IMR-90 (cell line): ENCODE measurements at regions not wholly inside any gene's neighbourhood (a gene's known extent, or its start where the extent isn't known, plus 50 kb on each side); places are given as distances from the start of the nearest gene placed in this dataset.

Experiments
- ATAC-seq: fragments of 200-7000 bp; cut with Tn5 transposase; 2 replicates; pipeline ENCODE4 v1.9.1; 2020; ENCODE audit warnings: low read depth, mild to moderate bottlenecking, moderate library complexity
- BruUV-seq: library from RNA; stranded (reverse); fragments of 400-500 nt; replicated peaks from 2 replicates; lab custom pipeline; 2021; lab: Mats Ljungman, UMichigan
- CTCF ChIA-PET: fragments of 300-600 bp; formaldehyde crosslinking; extraction: SDS; loops from one replicate; lab custom pipeline; 2021; ENCODE audit warnings: antibody characterized with exemption; lab: Yijun Ruan, JAX
- POLR2A ChIA-PET: fragments of 300-600 bp; sonication (Branson Sonifier 250); formaldehyde crosslinking; loops from one replicate; lab custom pipeline; 2022; ENCODE audit warnings: antibody characterized with exemption; ENCODE audit not compliant: unreplicated experiment; lab: Charles Lee
- DNase-seq: peaks from one replicate; pipeline ENCODE4 v3.0.0; 2013
- H2AFZ ChIP-seq: replicated peaks from 2 replicates; pipeline ENCODE3; 2013; ENCODE audit warnings: low read length, mild to moderate bottlenecking; ENCODE audit not compliant: poor library complexity
- H2AK5ac ChIP-seq: 2 replicates; pipeline ENCODE4 v1.6.1; 2013; ENCODE audit warnings: low read depth, low read length, inconsistent platforms
- H2AK9ac ChIP-seq: replicated peaks from 2 replicates; pipeline ENCODE3; 2013; ENCODE audit warnings: mild to moderate bottlenecking, low read depth, low read length, moderate library complexity; ENCODE audit not compliant: poor library complexity
- H2BK120ac ChIP-seq: 2 replicates; pipeline ENCODE4 v1.6.1; 2013; ENCODE audit warnings: low read depth, low read length, inconsistent platforms
- H2BK15ac ChIP-seq: 3 replicates; pipeline ENCODE4 v1.6.1; 2013; ENCODE audit warnings: low read depth, low read length, inconsistent platforms
- H2BK20ac ChIP-seq: 2 replicates; pipeline ENCODE4 v1.6.1; 2013; ENCODE audit warnings: low read depth, mild to moderate bottlenecking, inconsistent platforms, low read length, moderate library complexity
- H2BK5ac ChIP-seq: 2 replicates; pipeline ENCODE4 v1.6.1; 2013; ENCODE audit warnings: mild to moderate bottlenecking, low read depth, low read length, inconsistent platforms; ENCODE audit not compliant: poor library complexity, severe bottlenecking
- H3K14ac ChIP-seq: replicated peaks from 2 replicates; pipeline ENCODE4 v1.6.1; 2013; ENCODE audit warnings: low read depth, low read length, inconsistent platforms
- H3K18ac ChIP-seq: 2 replicates; pipeline ENCODE4 v1.6.1; 2013; ENCODE audit warnings: low read depth, low read length, control low read depth
- H3K23ac ChIP-seq: 2 replicates; pipeline ENCODE4 v1.6.1; 2013; ENCODE audit warnings: low read depth, low read length, inconsistent platforms
- H3K27ac ChIP-seq: 2 replicates; pipeline ENCODE4 v1.5.1; 2013; ENCODE audit warnings: mild to moderate bottlenecking, control low read depth, low read length; ENCODE audit not compliant: insufficient read depth
- H3K27me3 ChIP-seq: 2 replicates; pipeline ENCODE4 v1.6.1; 2013; ENCODE audit warnings: low read length; ENCODE audit not compliant: control insufficient read depth, insufficient read depth
- H3K36me3 ChIP-seq: 2 replicates; pipeline ENCODE4 v1.6.1; 2013; ENCODE audit warnings: low read length, mixed read lengths; ENCODE audit not compliant: control insufficient read depth, insufficient read depth
- H3K4ac ChIP-seq: 2 replicates; pipeline ENCODE4 v1.6.1; 2013; ENCODE audit warnings: low read depth, low read length, inconsistent platforms
- H3K4me1 ChIP-seq: 2 replicates; pipeline ENCODE4 v1.6.1; 2013; ENCODE audit warnings: low read length, mixed read lengths; ENCODE audit not compliant: control insufficient read depth, insufficient read depth
- H3K4me2 ChIP-seq: 2 replicates; pipeline ENCODE4 v1.6.1; 2013; ENCODE audit warnings: low read depth, mild to moderate bottlenecking, control low read depth, low read length, moderate library complexity
- H3K4me3 ChIP-seq: 2 replicates; pipeline ENCODE4 v1.5.1; 2013; ENCODE audit warnings: low read depth, mild to moderate bottlenecking, control low read depth, low read length, moderate library complexity; ENCODE audit not compliant: insufficient read depth
- H3K56ac ChIP-seq: 2 replicates; pipeline ENCODE4 v1.6.1; 2013; ENCODE audit warnings: low read length, inconsistent platforms; ENCODE audit not compliant: insufficient read depth; ENCODE audit errors: extremely low read depth
- H3K79me1 ChIP-seq, 2 experiments: 2 replicates each; pipeline ENCODE4 v1.6.1; 2013; ENCODE audit warnings: low read length in 2 of 2, inconsistent platforms in 1 of 2, low read depth in 1 of 2
- H3K9ac ChIP-seq: 2 replicates; pipeline ENCODE4 v1.6.1; 2013; ENCODE audit warnings: low read depth, low read length, control low read depth
- H3K9me1 ChIP-seq: 2 replicates; pipeline ENCODE4 v1.6.1; 2013; ENCODE audit warnings: low read length, inconsistent platforms; ENCODE audit not compliant: insufficient read depth
- H3K9me3 ChIP-seq: 2 replicates; pipeline ENCODE4 v1.6.1; 2013; ENCODE audit warnings: low read length; ENCODE audit not compliant: control insufficient read depth, insufficient read depth
- H4K20me1 ChIP-seq: 2 replicates; pipeline ENCODE4 v1.6.1; 2013; ENCODE audit warnings: low read length, inconsistent platforms; ENCODE audit not compliant: insufficient read depth
- H4K5ac ChIP-seq: 2 replicates; pipeline ENCODE4 v1.6.1; 2013; ENCODE audit warnings: mild to moderate bottlenecking, low read depth, low read length, control low read depth
- H4K8ac ChIP-seq, 2 experiments: 2 replicates each; pipeline ENCODE4 v1.6.1; 2013; ENCODE audit warnings: low read depth in 2 of 2, low read length in 2 of 2, control low read depth in 1 of 2, inconsistent platforms in 1 of 2
- H4K91ac ChIP-seq: 2 replicates; pipeline ENCODE4 v1.6.1; 2013; ENCODE audit warnings: low read depth, low read length, inconsistent platforms; ENCODE audit not compliant: insufficient read depth
- CHD1 ChIP-seq: IDR thresholded peaks from 2 replicates; pipeline ENCODE4 v1.6.1; 2012; ENCODE audit warnings: low read depth, low read length, improper control_type of control experiment
- FOS ChIP-seq: fragments of 150-350 bp; IDR thresholded peaks from 2 replicates; pipeline ENCODE4 v1.6.1; 2016; ENCODE audit warnings: low read depth, low read length
- MAFK ChIP-seq: IDR thresholded peaks from 2 replicates; pipeline ENCODE4 v1.6.1; 2012; ENCODE audit warnings: low read depth, low read length, improper control_type of control experiment
- MAZ ChIP-seq: IDR thresholded peaks from 2 replicates; pipeline ENCODE4 v1.6.1; 2012; ENCODE audit warnings: low read depth, mild to moderate bottlenecking, low read length, improper control_type of control experiment, moderate library complexity, borderline replicate concordance
- MXI1 ChIP-seq: IDR thresholded peaks from 2 replicates; pipeline ENCODE4 v1.6.1; 2012; ENCODE audit warnings: low read depth, mild to moderate bottlenecking, low read length, moderate library complexity, borderline replicate concordance
- NFE2L2 ChIP-seq: fragments of 150-350 bp; IDR thresholded peaks from 2 replicates; pipeline ENCODE4 v1.6.1; 2016; ENCODE audit warnings: low read depth, mild to moderate bottlenecking, low read length
- POLR2A ChIP-seq: IDR thresholded peaks from 2 replicates; pipeline ENCODE4 v1.6.1; 2012; ENCODE audit warnings: mild to moderate bottlenecking, low read depth, low read length
- RFX5 ChIP-seq: IDR thresholded peaks from 2 replicates; pipeline ENCODE4 v1.8.0; 2012; ENCODE audit warnings: low read depth, mild to moderate bottlenecking, low read length, moderate library complexity
- USF2 ChIP-seq: fragments of 150-350 bp; IDR thresholded peaks from 2 replicates; pipeline ENCODE4 v1.6.1; 2017; ENCODE audit warnings: mild to moderate bottlenecking, antibody characterized with exemption, low read length, low read depth
- dilution Hi-C: fragments of 300-500 bp; cut with HindIII; formaldehyde crosslinking; loops from one replicate; pipeline ENCODE4 v1.14.3; 2018; ENCODE audit warnings: low sequenced_read_pairs; ENCODE audit not compliant: unreplicated experiment
- in situ Hi-C: fragments of 300-500 bp; cut with MboI; formaldehyde crosslinking; loops from 3 replicates; pipeline ENCODE4 v1.14.3; 2019; ENCODE audit warnings: low sequenced_read_pairs, inconsistent platforms, mixed read lengths
- intact Hi-C: fragments of 100-400 bp; cut with micrococcal nuclease; formaldehyde crosslinking; loops from 2 replicates; pipeline ENCODE4 v1.10.0; 2022
- TF ChIP-seq, protein P1 (sequence below): fragments of 150-350 bp; IDR thresholded peaks from 2 replicates; pipeline ENCODE4 v1.6.1; 2016; ENCODE audit warnings: low read depth, mild to moderate bottlenecking, low read length, moderate library complexity, borderline replicate concordance
- TF ChIP-seq, protein P2 (sequence below): conservative IDR thresholded peaks from 2 replicates; pipeline ENCODE4 v1.5.1; 2012; ENCODE audit warnings: mild to moderate bottlenecking, low read depth, low read length, improper control_type of control experiment

DNA sequence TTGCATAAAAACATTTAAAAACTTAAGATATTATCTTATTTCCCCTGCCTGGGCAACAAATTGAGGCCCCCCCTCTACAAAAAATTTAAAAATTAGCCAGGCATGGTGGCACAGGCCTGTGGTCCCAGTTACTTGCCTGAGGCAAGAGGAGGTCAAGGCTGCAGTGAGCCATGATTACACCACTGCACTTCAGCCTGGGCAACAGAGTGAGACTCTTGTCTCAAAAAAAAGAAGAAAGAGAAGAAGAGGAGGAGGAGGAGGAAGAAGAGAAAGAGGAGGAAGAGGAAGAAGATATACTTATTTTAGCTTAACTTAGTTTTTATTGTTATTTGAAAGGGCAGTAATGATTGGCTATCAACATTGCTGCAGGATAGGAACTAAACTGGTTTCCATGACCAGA, 73.8 kb upstream of the IPO9 start:
- ATAC-seq (no peak), DNase-seq (no peak)
- H3K56ac ChIP-seq: no peak overlapping the region
- dilution Hi-C loops: no loop called here
- H3K79me1 ChIP-seq: peaks cover 44 to 88% of the 10 kb centered on the region in 2 experiments
- H4K91ac ChIP-seq: no peak overlapping the region
- H3K36me3 ChIP-seq: no peaks in the 10 kb centered on the region
- peaks cover 48% of the 10 kb centered on the region; the same call in 1 of the 2 replicates for H4K20me1 ChIP-seq
- H3K27ac ChIP-seq: no peak overlapping the region
- intact Hi-C loops: no loop called here
- H3K9me3 ChIP-seq: no peaks in the 10 kb centered on the region
- no peak overlapping the region for H2BK5ac ChIP-seq
- H2BK120ac ChIP-seq: no peak overlapping the region
- no peak overlapping the region for H2BK20ac ChIP-seq
- H3K4me2 ChIP-seq: no peak overlapping the region
- peaks cover 24% of the 10 kb centered on the region for H3K9me1 ChIP-seq
- BruUV-seq: no TSS peak
- no peak overlapping the region for H2AK9ac ChIP-seq
- no peak overlapping the region for H2AFZ ChIP-seq
- no peak overlapping the region for H3K23ac ChIP-seq
- H2BK15ac ChIP-seq: no peak overlapping the region
- no peak overlapping the region for H3K4me3 ChIP-seq
- in situ Hi-C loops: no loop called here
- TF ChIP-seq, protein P1, sequence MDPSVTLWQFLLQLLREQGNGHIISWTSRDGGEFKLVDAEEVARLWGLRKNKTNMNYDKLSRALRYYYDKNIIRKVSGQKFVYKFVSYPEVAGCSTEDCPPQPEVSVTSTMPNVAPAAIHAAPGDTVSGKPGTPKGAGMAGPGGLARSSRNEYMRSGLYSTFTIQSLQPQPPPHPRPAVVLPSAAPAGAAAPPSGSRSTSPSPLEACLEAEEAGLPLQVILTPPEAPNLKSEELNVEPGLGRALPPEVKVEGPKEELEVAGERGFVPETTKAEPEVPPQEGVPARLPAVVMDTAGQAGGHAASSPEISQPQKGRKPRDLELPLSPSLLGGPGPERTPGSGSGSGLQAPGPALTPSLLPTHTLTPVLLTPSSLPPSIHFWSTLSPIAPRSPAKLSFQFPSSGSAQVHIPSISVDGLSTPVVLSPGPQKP: no peak
- no peak for TF ChIP-seq CHD1
- no peak for TF ChIP-seq POLR2A
- no peak for TF ChIP-seq MAFK
- TF ChIP-seq MAZ: no peak
- no peak for TF ChIP-seq NFE2L2
- TF ChIP-seq RFX5: no peak
- no peak for TF ChIP-seq MXI1
- no peak for TF ChIP-seq FOS
- TF ChIP-seq, protein P2, sequence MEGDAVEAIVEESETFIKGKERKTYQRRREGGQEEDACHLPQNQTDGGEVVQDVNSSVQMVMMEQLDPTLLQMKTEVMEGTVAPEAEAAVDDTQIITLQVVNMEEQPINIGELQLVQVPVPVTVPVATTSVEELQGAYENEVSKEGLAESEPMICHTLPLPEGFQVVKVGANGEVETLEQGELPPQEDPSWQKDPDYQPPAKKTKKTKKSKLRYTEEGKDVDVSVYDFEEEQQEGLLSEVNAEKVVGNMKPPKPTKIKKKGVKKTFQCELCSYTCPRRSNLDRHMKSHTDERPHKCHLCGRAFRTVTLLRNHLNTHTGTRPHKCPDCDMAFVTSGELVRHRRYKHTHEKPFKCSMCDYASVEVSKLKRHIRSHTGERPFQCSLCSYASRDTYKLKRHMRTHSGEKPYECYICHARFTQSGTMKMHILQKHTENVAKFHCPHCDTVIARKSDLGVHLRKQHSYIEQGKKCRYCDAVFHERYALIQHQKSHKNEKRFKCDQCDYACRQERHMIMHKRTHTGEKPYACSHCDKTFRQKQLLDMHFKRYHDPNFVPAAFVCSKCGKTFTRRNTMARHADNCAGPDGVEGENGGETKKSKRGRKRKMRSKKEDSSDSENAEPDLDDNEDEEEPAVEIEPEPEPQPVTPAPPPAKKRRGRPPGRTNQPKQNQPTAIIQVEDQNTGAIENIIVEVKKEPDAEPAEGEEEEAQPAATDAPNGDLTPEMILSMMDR: no peak
- no peak for TF ChIP-seq USF2
- no peak overlapping the region for H3K9ac ChIP-seq
- no peak overlapping the region for H2AK5ac ChIP-seq
- H4K5ac ChIP-seq: no peak overlapping the region
- H3K27me3 ChIP-seq: no peaks in the 10 kb centered on the region
- ChIA-PET POLR2A (no interaction called here), CTCF (interaction anchor here (0.5 to 0.7 kb wide), 2 partner anchors 20 to 192 kb away, joined by 3 to 4 read pairs; no protein-coding TSS in a partner anchor)
- H4K8ac ChIP-seq: no peak overlapping the region
- no peak overlapping the region for H3K4ac ChIP-seq
- peaks cover 32% of the 10 kb centered on the region for H3K4me1 ChIP-seq
- H3K14ac ChIP-seq: no peak overlapping the region
- no peak overlapping the region for H3K18ac ChIP-seq
